GM18951 (cell line): ENCODE measurements at regions not wholly inside any gene's neighbourhood (a gene's known extent, or its start where the extent isn't known, plus 50 kb on each side); places are given as distances from the start of the nearest gene placed in this dataset.

Source experiments
- POLR2A ChIP-seq: IDR thresholded peaks from 4 replicates; pipeline ENCODE4 v1.6.1; 2011; ENCODE audit warnings: mild to moderate bottlenecking; ENCODE audit not compliant: insufficient read length, insufficient read depth; ENCODE audit errors: extremely low read depth
- in situ Hi-C: fragments of 300-500 bp; cut with MboI; formaldehyde crosslinking; loops from one replicate; pipeline ENCODE4 v1.12.0; 2022; ENCODE audit warnings: low sequenced_read_pairs, mixed read lengths, inconsistent platforms; ENCODE audit not compliant: unreplicated experiment

DNA sequence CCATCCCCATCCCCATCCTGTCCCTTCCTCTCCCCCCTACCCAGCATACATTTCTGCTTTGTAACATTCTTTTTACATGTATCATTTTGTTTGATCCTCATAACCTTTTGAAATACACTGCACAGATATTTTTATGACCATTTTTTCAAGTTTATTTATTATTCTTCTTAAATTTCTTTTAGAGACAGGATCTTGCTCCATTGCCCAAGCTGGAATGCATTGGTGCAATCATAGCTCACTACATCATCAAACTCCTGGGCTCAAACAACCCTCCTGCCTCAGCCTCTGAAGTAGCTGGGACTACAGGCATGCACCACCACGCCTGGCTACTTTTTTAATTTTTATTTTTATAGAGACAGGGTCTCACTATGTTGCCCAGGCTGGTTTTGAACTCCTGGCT is 99.4 kb upstream of the AKIP1 start:
- in situ Hi-C loops: no loop called here
- no peak for TF ChIP-seq POLR2A

DNA sequence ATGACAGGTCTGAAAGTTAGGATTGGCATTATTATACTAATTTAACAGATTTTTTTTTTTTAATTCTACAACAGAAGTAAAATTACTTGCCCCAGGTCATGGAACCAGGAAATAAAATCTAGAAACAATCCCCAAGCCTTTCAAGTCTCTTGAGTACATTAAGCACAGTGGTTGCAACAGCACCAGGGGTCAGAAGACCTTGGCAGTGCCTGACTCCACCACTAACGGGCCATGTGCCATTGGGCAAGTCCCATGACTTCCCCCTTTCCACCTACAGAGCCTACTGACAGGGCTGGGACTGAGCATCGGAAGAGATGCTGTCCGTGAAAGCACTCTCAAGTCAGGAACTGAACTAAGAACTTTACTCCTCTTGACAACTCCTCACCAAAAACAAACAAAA is 98.6 kb upstream of the AKIP1 start:
- in situ Hi-C loops: no loop called here
- TF ChIP-seq POLR2A: no peak

DNA sequence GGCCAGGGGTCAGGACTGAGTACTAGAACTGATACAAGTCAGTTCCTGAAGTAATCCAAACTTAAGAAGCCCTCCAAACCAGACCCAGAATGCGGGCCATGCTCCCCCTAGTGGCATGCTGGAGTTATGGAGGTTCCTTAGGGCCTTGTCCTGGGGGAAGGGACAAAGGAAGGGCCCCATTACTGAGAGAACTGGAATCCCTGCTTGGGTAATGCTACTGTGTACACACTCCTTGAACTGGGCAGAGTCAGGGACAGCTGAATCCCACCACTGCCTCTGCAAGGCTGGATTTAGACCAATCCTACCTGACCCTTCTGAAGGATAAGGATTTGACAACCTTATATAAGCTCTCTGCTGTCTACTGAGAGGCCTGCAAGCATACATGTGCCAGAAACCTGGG is 97.3 kb upstream of the AKIP1 start:
- in situ Hi-C loops: no loop called here
- no peak for TF ChIP-seq POLR2A

DNA sequence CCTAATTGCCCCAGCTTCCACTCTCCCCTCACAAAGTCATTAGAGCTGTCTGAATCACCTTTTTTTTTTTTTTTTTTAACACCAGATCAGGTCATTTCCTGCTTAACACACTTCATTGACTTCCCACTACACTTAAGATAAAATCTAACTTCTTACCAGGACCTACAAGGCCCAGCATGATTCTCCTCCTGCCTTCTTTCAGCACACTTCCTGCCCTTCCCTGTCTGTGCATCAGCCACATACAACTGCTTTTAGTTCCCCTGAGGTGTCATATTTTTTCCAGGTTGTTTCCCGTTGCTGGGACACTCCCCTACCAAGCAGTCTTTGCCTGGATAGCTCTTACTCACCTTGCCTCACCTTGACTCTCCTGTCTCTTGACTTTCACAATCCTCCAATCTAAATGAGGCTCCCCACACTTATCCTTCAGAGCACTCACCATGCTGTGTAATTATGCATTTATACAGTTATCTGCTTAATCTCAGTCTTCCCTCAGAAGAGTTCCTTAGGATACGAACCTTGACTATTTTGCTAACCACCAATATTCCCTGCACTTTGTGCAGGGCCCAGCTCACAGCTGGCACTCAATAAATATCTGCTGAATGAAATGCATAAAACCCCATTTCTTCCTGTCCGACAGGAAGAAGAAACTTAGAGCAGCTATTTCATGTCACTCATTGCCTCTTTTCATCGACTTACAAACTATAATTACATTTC is 96.6 kb upstream of the AKIP1 start:
- in situ Hi-C loops: no loop called here
- no peak for TF ChIP-seq POLR2A

DNA sequence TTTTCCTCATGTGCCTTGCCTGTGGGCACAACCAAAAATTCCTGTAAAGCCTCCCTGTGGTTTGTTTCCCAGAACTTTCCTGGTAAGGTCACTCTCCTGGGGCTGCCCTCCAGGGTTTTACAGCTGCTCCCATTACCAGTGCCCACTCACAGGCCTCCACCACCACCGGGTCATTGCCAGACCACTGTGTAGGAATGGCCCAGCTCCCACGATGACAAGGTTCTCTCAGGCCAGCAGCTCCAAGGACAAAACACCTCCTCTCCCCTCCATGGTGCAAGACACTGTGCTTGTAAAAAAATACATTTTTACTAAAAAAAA is 96.1 kb upstream of the AKIP1 start:
- TF ChIP-seq POLR2A: no peak
- in situ Hi-C loops: no loop called here

DNA sequence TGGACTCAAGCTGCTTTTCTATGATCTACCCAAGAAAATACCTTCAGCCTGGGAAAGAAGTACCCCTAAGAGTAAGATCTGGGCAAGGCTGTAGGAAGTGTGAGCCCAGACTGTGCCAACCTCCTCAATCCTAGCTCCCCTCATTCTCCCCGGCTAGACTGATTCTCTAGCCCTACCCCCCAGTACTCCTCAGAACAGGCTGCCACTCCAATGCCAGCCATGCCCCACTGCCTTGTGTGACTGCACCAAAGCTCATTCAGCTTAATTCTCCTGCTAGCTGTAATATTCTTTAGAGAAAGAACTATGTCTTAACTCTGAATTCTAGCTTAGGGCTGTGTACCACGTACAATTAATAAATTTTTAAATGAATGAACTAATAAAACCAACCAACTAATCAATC is 92.6 kb upstream of the AKIP1 start:
- in situ Hi-C loops: no loop called here
- no peak for TF ChIP-seq POLR2A

DNA sequence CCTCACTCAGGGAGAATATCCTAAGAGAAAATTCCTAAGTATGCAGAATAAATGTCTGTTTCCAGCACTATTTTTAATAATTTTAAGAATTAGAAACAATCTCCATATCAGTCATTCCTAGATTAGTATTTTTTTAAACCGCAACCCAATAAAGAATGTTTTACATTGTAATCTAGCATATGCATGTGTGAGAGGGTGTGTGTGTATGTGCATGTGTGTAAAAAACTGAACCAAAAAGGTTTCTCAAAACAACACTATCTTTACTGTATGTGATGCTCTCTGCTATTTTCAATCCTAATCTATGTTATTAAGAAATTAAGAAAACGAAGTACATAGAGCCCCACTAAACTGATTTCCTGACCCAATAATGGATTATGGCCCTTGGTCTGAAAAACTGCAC is 90.6 kb upstream of the AKIP1 start:
- TF ChIP-seq POLR2A: no peak

DNA sequence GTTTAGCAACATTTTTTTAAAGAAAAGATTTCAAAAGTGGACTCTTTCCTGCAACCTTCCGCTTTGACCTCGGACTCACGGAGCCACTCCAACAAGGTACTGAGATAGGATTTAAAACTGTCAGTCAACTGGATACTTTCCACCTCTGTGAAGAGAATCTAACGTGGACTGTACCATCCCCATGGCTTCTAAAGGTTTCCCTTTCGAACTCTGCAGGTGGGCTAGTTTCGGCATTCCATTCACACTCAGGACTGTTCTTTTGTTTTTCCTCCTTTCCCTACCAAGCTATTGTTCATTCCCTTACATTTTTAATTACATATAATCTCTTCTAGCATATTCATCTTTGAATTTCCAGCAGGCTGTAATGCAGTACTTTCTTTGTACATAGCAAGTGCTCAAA is 88.5 kb upstream of the AKIP1 start:
- TF ChIP-seq POLR2A: no peak
- in situ Hi-C loops: no loop called here

More for the DNA sequence above, 90.6 kb upstream of the AKIP1 start:
- in situ Hi-C loops: no loop called here

DNA sequence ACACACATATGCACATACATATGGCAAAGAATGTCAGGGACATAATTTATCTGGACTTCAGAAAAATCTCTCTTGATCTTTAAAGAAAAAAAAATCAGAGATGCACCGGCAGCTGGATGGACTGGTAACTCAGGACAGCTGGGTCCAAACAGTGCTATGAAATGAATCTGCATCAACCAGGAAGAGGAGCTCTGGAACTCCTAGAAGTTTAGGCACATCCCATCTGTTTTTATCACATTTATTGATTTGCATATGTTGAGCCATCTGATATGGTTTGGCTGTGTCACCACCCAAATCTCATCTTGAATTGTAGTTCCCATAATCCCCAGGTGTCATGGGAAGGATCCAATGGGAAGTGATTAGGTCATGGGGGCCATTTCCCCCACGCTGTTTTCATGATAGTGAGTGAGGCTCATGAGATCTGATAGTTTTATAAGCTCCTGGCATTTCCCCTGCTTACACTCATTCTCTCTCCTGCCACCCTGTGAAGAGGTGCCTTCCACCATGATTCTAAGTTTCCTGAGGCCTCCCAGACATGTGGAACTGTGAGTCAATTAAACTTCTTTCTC is 87.7 kb upstream of the AKIP1 start:
- in situ Hi-C loops: no loop called here
- TF ChIP-seq POLR2A: no peak

DNA sequence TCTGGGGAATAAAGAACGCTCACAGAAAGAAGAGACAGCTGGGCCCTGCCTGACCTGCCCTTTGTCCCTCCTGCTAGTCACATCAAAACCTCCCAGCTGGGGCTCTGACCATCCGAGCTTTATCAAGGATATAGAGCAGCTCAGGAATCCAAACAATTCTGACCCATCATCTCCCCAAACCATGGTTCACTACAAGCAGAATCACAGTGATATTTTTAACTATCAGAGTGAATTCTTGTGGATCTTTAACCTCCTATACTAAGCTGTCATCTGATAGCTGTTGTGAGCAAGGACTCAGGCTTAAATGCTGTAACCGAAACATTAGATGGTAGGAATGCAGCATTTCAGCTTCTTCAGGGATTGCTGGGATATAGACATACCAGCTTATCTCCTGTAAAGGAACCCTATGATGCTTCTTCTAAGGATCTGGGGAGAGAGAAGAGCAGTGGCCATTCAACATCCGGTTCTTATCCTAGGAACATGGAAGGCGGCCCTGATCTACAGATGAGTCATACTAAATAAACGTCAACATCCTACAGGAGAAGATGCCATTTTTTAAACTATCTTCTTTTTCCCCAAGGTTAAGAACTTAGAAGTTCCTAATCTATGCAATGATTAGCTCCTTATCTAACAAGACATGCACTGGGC is 84.7 kb upstream of the AKIP1 start:
- in situ Hi-C loops: no loop called here
- TF ChIP-seq POLR2A: no peak

DNA sequence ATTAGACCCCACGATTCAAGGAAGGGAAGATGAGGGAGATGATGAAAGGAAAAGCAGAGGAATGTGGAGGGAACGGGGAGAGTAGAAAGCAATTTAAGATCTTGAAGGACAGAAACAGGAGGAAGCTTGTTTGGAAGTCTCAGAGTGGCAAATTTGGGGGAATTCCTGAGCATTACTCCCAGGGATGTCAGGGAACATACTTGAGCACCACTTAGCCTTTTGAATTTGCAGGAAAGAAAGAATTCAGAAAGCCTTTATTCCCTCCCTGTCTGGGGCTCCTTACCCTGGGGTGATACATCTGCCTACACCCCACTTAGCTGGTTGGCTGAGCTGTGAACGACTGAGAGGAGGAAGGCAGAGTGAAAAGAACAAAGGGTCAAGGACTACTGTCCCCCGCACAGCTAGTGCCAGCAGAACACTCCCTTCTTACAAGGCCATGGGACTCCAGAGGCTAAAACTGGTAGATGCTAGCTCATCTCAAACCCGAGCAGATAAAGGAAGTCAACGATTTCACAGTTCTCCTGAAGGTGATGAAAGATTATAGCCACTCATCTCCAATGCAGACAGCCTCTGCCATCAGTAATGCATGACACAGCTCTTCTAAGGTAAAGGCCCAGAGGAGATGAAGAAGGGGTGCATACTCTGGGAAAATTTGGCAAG is 84.0 kb upstream of the AKIP1 start:
- in situ Hi-C loops: no loop called here
- no peak for TF ChIP-seq POLR2A

DNA sequence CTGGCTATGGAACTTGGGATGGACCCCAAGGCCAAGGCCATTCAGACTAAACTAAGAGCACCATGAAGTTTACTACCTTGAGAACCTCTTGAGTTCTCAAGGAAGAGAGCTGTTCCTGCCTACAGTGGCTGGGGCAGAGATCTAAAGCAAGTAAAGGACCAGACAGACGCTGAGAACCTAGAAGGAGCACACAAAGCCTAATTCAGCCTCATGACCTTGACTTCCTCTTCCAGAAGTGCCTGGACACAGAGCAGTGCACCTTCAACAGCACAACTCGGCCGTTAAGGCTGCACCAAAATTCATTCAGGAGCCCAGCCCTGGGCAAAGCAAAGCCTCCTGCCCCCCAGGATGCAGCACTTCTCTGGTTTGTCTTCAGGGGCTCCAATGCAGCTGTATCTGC is 82.9 kb upstream of the AKIP1 start:
- TF ChIP-seq POLR2A: no peak
- in situ Hi-C loops: no loop called here

DNA sequence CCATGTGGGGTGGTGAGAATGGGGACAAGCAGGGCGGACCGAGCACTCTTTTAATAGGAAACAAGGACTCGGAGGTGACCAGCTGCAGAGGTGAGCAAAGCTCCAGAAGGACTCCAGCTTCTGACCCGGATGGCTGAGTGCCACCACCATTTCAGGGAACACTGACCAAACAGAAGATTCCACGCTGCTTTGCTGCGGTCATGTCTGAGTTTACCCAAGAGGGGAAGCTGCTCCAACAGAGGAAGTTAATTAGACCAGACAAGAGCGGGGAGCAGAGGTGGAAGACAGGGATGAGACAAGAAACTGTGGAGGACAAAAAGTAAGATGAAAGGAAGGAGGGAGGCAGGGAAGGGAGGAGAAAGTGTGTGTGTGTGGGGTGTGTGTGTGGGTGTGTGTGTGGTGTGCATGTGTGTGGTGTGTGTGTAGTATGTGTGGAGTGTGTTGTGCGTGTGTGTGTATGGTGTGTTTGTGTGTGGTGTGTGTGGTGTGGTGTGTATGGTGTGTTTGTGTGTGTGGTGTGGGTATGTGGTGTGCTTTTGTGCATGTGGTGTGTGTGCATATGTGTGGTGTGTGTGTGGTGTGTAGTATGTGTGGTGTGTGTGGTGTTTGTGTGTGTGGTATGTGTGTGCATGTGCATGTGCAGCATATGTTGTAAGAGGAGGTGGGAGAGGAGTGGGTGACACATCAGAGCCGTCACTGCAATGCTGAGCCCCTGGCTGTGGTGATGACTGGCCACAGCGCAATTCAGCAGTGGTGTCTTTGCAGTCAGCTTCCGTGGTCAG is 82.2 kb upstream of the AKIP1 start:
- in situ Hi-C loops: no loop called here
- TF ChIP-seq POLR2A: no peak
